ENCODE measurements at regions not wholly inside any gene's neighbourhood (a gene's known extent, or its start where the extent isn't known, plus 50 kb on each side); places are given as distances from the start of the nearest gene placed in this dataset.

DNA sequence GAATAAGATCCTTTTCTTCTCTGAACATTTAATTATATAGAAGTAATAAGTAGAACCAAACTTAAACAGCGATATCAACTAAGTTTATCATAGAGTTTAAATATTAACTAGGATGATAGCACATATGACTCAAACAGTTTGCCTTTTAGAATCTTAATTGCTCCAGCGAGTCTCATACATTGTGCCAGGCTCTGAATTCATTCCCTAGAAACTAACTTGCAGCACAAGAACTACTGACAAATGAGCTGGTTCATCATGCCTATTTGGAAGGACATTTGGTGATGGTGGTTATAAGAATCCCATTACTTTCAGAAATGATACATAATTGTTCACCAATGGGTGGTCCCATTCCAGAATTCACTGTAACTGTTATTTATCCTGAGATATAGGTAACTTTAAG lies 1026.6 kb upstream of the DDX18 start:
- Histone ChIP-seq H3K36me3 (ENCODE audit: insufficient read depth) (no peaks in the 10 kb centered on the region), H3K9me2 (ENCODE audit: insufficient read depth) (no peaks in the 10 kb centered on the region), H3K27me3 (ENCODE audit: insufficient read depth) (no peaks in the 10 kb centered on the region), H2AFZ (no peak overlapping the region), H3F3A (replicated peaks; ENCODE audit: low read depth) (no peaks in the 10 kb centered on the region), H3K4me2 (no peak overlapping the region), H3K27ac (ENCODE audit: low read depth) (no peak overlapping the region), H4K20me1 (replicated peaks; ENCODE audit: insufficient read depth) (no peaks in the 10 kb centered on the region), H3K4me1 (ENCODE audit: insufficient read depth) (no peaks in the 10 kb centered on the region; the same call in 1 of the 2 replicates), H3K79me2 (replicated peaks; ENCODE audit: insufficient read depth) (no peaks in the 10 kb centered on the region), H3K4me3 (no peak overlapping the region)
- H3K4me3 Mint-ChIP-seq: no peak overlapping the region
- no peaks in the 10 kb centered on the region for H3K36me3 Mint-ChIP-seq (ENCODE audit: low read depth)
- TF ChIP-seq ZNF331 (CRISPR knock-in tag; IDR thresholded peaks at IDR 0.05; ENCODE audit: low read depth): no peak
- DNase-seq (ENCODE audit: low spot score) (no peak), ATAC-seq (no peak)
- H3K9me3 Mint-ChIP-seq: no peaks in the 10 kb centered on the region
- H3K4me1 Mint-ChIP-seq: peaks cover 13% of the 10 kb centered on the region; the same call in 2 of the 3 replicates
- H3K27ac Mint-ChIP-seq: no peak overlapping the region
- H3K27me3 Mint-ChIP-seq (ENCODE audit: insufficient read depth, low read depth, poor library complexity): no peaks in the 10 kb centered on the region

- Mint-ChIP-seq H3K4me3 (no peak overlapping the region), H3K36me3 (ENCODE audit: low read depth) (peaks cover 20% of the 10 kb centered on the region), H3K4me1 (no peaks in the 10 kb centered on the region), H3K9me3 (peaks cover 42% of the 10 kb centered on the region), H3K27me3 (ENCODE audit: insufficient read depth, low read depth, poor library complexity) (no peaks in the 10 kb centered on the region), H3K27ac (no peak overlapping the region)
- Histone ChIP-seq H4K20me1 (replicated peaks; ENCODE audit: insufficient read depth) (no peaks in the 10 kb centered on the region), H2AFZ (no peak overlapping the region), H3K27ac (ENCODE audit: low read depth) (no peak overlapping the region), H3F3A (replicated peaks; ENCODE audit: low read depth) (no peaks in the 10 kb centered on the region), H3K4me2 (no peak overlapping the region), H3K79me2 (replicated peaks; ENCODE audit: insufficient read depth) (no peaks in the 10 kb centered on the region), H3K27me3 (ENCODE audit: insufficient read depth) (no peaks in the 10 kb centered on the region), H3K4me1 (ENCODE audit: insufficient read depth) (no peaks in the 10 kb centered on the region), H3K9me2 (ENCODE audit: insufficient read depth) (peaks cover 5% of the 10 kb centered on the region; the same call in 1 of the 2 replicates), H3K36me3 (ENCODE audit: insufficient read depth) (peaks cover 6% of the 10 kb centered on the region; the same call in 1 of the 2 replicates), H3K4me3 (no peak overlapping the region)
- no peak for DNase-seq (ENCODE audit: low spot score)
- no peak for TF ChIP-seq NANOG (IDR thresholded peaks at IDR 0.05; ENCODE audit: borderline replicate concordance)
- TF ChIP-seq CTCF (conservative IDR thresholded peaks at IDR 0.05; ENCODE audit: low read depth in 2 of 2): no peak
- no peak for TF ChIP-seq POLR2AphosphoS5 (IDR thresholded peaks at IDR 0.05; ENCODE audit: low read depth)
- no peak for ATAC-seq
Measured at GRCh38 chr2:116802671-116803070, 1011.8 kb upstream of the DDX18 start.

DNA sequence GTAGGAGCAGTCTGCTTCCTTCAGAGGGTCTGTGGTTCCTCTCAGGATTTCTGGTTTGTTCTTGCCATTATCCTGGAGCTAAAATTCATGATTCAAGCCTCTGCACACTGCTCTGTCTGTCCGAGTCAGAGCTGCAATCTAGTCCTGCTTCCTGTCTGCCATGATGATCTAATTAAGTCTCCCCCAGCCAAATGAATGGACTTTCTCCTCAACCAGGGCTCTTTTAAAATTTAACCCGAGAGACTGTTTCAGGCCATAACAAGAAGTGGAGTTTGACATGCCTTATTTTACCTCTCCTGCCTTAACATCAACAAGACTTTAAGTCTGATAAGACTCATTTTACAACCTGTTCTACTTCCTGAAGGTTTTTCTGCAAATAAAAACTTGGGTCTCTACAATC lies 1009.6 kb upstream of the DDX18 start:
- Histone ChIP-seq H3F3A (replicated peaks; ENCODE audit: low read depth) (no peaks in the 10 kb centered on the region), H3K27me3 (ENCODE audit: insufficient read depth) (no peaks in the 10 kb centered on the region), H2AFZ (no peak overlapping the region), H3K36me3 (ENCODE audit: insufficient read depth) (peaks cover 6% of the 10 kb centered on the region; the same call in 1 of the 2 replicates), H4K20me1 (replicated peaks; ENCODE audit: insufficient read depth) (no peaks in the 10 kb centered on the region; the same call in 1 of the 2 replicates), H3K4me1 (ENCODE audit: insufficient read depth) (no peaks in the 10 kb centered on the region), H3K4me2 (no peak overlapping the region), H3K9me2 (ENCODE audit: insufficient read depth) (peaks cover 5% of the 10 kb centered on the region; the same call in 1 of the 2 replicates), H3K27ac (ENCODE audit: low read depth) (no peak overlapping the region), H3K4me3 (no peak overlapping the region), H3K79me2 (replicated peaks; ENCODE audit: insufficient read depth) (no peaks in the 10 kb centered on the region)
- H3K4me3 Mint-ChIP-seq: no peak overlapping the region
- no peak overlapping the region for H3K27ac Mint-ChIP-seq
- no peaks in the 10 kb centered on the region for H3K4me1 Mint-ChIP-seq
- H3K27me3 Mint-ChIP-seq (ENCODE audit: insufficient read depth, low read depth, poor library complexity): no peaks in the 10 kb centered on the region
- ATAC-seq: no peak
- H3K36me3 Mint-ChIP-seq (ENCODE audit: low read depth): peaks cover 20% of the 10 kb centered on the region
- peaks cover 42% of the 10 kb centered on the region for H3K9me3 Mint-ChIP-seq
- no peak for DNase-seq (ENCODE audit: low spot score)
- TF ChIP-seq EZH2phosphoT487 (IDR thresholded peaks at IDR 0.05; ENCODE audit: unreplicated experiment) (no peak), JUNB (IDR thresholded peaks at IDR 0.05; ENCODE audit: unreplicated experiment) (no peak), ZNF331 (CRISPR knock-in tag; IDR thresholded peaks at IDR 0.05; ENCODE audit: low read depth) (no peak), CTCF (conservative IDR thresholded peaks at IDR 0.05; ENCODE audit: low read depth in 2 of 2) (no peak), NANOG (IDR thresholded peaks at IDR 0.05; ENCODE audit: borderline replicate concordance) (no peak)
